Vagina (tissue), 2 donors: ENCODE measurements at regions not wholly inside any gene's neighbourhood (a gene's known extent, or its start where the extent isn't known, plus 50 kb on each side); places are given as distances from the start of the nearest gene placed in this dataset.

Experiments
- CTCF ChIP-seq, 3 experiments: fragments of 450-650 bp in 2 of 3; fragments of 200-600 bp in 1 of 3; sonication (generic) in 1 of 3; IDR thresholded peaks; one replicate each; pipeline ENCODE4 v1.5.1; 2017 to 2019; ENCODE audit warnings: antibody characterized with exemption in 3 of 3, mild to moderate bottlenecking in 2 of 3, moderate library complexity in 2 of 3
- POLR2A ChIP-seq, 2 donors: fragments of 450-650 bp; IDR thresholded peaks; one replicate each; pipeline ENCODE4 v1.6.1; 2017; ENCODE audit warnings: antibody characterized with exemption in 2 of 2, mild to moderate bottlenecking in 2 of 2, moderate library complexity in 2 of 2
- POLR2AphosphoS5 ChIP-seq, 2 donors: sonication (generic); formaldehyde crosslinking; IDR thresholded peaks; one replicate each; pipeline ENCODE4 v1.9.0; 2017; ENCODE audit warnings: antibody characterized with exemption in 2 of 2, mild to moderate bottlenecking in 2 of 2, low read depth in 1 of 2; ENCODE audit not compliant: insufficient read depth in 1 of 2

- no peak for TF ChIP-seq POLR2A (IDR thresholded peaks at IDR 0.05)
- TF ChIP-seq CTCF (IDR thresholded peaks at IDR 0.05) = no peak
- no peak for TF ChIP-seq POLR2AphosphoS5 (IDR thresholded peaks at IDR 0.05; ENCODE audit: insufficient read depth in 1 of 2, low read depth in 1 of 2)
These were observed 85.6 kb upstream of the KHDRBS2 start for GRCh38 chr6:62371453-62372210.
